CD4-positive, alpha-beta T cell (primary cell): ENCODE measurements at regions not wholly inside any gene's neighbourhood (a gene's known extent, or its start where the extent isn't known, plus 50 kb on each side); places are given as distances from the start of the nearest gene placed in this dataset.
"Not testable (repeated sequence)": the region's sequence is repeated elsewhere in the genome, so short reads cannot be mapped to it uniquely, and the experiment has no call there.

ENCODE experiments used
- ATAC-seq: fragments of 200-7000 bp; cut with Tn5 transposase; one replicate; pipeline ENCODE4 v1.10.0; 2022; ENCODE audit warnings: mild to moderate bottlenecking; ENCODE audit not compliant: poor library complexity
- CTCF ChIA-PET: fragments of 350-600 bp; sonication (Branson Sonifier 250); formaldehyde crosslinking; loops from one replicate; lab custom pipeline; 2021; ENCODE audit warnings: antibody characterized with exemption, inconsistent platforms; lab: Charles Lee
- POLR2A ChIA-PET: fragments of 350-600 bp; sonication (Branson Sonifier 250); formaldehyde crosslinking; loops from one replicate; lab custom pipeline; 2021; ENCODE audit warnings: antibody characterized with exemption, inconsistent platforms; lab: Charles Lee
- DNase-seq, 14 experiments: peaks; one replicate each; pipeline ENCODE4 v3.0.0-alpha.2; 2013 to 2020; ENCODE audit warnings: mixed read lengths in 2 of 14
- H3K27ac ChIP-seq, 2 donors: one replicate each; pipeline versions ENCODE4 v1.5.1 to v1.7.0; 2013; ENCODE audit warnings: low read length in 2 of 2, low read depth in 1 of 2, mild to moderate bottlenecking in 1 of 2
- H3K27me3 ChIP-seq, 2 experiments: 1 replicate in 1 of 2; 2 replicates in 1 of 2; pipeline versions ENCODE4 v1.6.1 to v1.7.0; 2013; ENCODE audit warnings: low read length in 2 of 2, control low read depth in 1 of 2, mild to moderate bottlenecking in 1 of 2, moderate library complexity in 1 of 2; ENCODE audit not compliant: insufficient read depth in 2 of 2, control insufficient read depth in 1 of 2
- H3K36me3 ChIP-seq: one replicate; pipeline ENCODE4 v1.6.1; 2013; ENCODE audit warnings: low read length, control low read depth; ENCODE audit not compliant: insufficient read depth
- H3K4me1 ChIP-seq: one replicate; pipeline ENCODE4 v1.6.1; 2013; ENCODE audit warnings: low read length, control low read depth; ENCODE audit not compliant: insufficient read depth
- H3K4me3 ChIP-seq: one replicate; pipeline ENCODE4 v1.5.1; 2013; ENCODE audit warnings: mild to moderate bottlenecking, low read length, moderate library complexity
- H3K9me3 ChIP-seq, 2 experiments: 1 replicate in 1 of 2; 2 replicates in 1 of 2; pipeline versions ENCODE4 v1.6.1 to v1.7.0; 2013; ENCODE audit warnings: low read length in 2 of 2, mild to moderate bottlenecking in 2 of 2, control low read depth in 1 of 2, moderate library complexity in 1 of 2; ENCODE audit not compliant: control insufficient read depth in 1 of 2, insufficient read depth in 1 of 2
- H3K27ac Mint-ChIP-seq: one replicate; pipeline ENCODE4 v1.8.0; 2020; ENCODE audit warnings: mixed read lengths
- H3K27me3 Mint-ChIP-seq: one replicate; pipeline ENCODE4 v1.8.0; 2021; ENCODE audit warnings: mixed read lengths
- H3K36me3 Mint-ChIP-seq: one replicate; pipeline ENCODE4 v1.8.0; 2021; ENCODE audit warnings: low read depth, mixed read lengths
- H3K4me1 Mint-ChIP-seq: one replicate; pipeline ENCODE4 v1.8.0; 2021; ENCODE audit warnings: low read depth, mixed read lengths
- H3K4me3 Mint-ChIP-seq: one replicate; pipeline ENCODE4 v1.8.0; 2020; ENCODE audit warnings: mild to moderate bottlenecking, mixed read lengths
- H3K9me3 Mint-ChIP-seq: one replicate; pipeline ENCODE4 v1.8.0; 2020; ENCODE audit warnings: mixed read lengths
- intact Hi-C, 2 experiments: fragments of 100-400 bp; cut with DNase I in 1 of 2; cut with micrococcal nuclease in 1 of 2; formaldehyde crosslinking; loops; one replicate each; pipeline versions ENCODE4 v1.15.1 to v1.9.0; 2023 to 2025; cut with DNase I, micrococcal nuclease
- TF ChIP-seq, protein P1 (sequence below): fragments of 200-600 bp; IDR thresholded peaks from one replicate; pipeline ENCODE4 v1.8.0; 2022; ENCODE audit warnings: antibody characterized with exemption, mild to moderate bottlenecking

- Histone ChIP-seq H3K36me3 (no peaks in the 10 kb centered on the region), H3K4me3 (no peak overlapping the region), H3K27me3 (peaks cover 24 to 41% of the 10 kb centered on the region in 2 experiments), H3K4me1 (no peaks in the 10 kb centered on the region), H3K27ac (no peak overlapping the region), H3K9me3 (no peaks in the 10 kb centered on the region)
- POLR2A ChIA-PET = no interaction called here
- H3K27ac Mint-ChIP-seq = no peak overlapping the region
- H3K4me1 Mint-ChIP-seq = no peaks in the 10 kb centered on the region
- no peaks in the 10 kb centered on the region for H3K36me3 Mint-ChIP-seq
- TF ChIP-seq, protein P1, sequence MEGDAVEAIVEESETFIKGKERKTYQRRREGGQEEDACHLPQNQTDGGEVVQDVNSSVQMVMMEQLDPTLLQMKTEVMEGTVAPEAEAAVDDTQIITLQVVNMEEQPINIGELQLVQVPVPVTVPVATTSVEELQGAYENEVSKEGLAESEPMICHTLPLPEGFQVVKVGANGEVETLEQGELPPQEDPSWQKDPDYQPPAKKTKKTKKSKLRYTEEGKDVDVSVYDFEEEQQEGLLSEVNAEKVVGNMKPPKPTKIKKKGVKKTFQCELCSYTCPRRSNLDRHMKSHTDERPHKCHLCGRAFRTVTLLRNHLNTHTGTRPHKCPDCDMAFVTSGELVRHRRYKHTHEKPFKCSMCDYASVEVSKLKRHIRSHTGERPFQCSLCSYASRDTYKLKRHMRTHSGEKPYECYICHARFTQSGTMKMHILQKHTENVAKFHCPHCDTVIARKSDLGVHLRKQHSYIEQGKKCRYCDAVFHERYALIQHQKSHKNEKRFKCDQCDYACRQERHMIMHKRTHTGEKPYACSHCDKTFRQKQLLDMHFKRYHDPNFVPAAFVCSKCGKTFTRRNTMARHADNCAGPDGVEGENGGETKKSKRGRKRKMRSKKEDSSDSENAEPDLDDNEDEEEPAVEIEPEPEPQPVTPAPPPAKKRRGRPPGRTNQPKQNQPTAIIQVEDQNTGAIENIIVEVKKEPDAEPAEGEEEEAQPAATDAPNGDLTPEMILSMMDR = no peak
- intact Hi-C loops = no loop called here
- peaks cover 66% of the 10 kb centered on the region for H3K27me3 Mint-ChIP-seq
- CTCF ChIA-PET = no interaction called here
- no peak for ATAC-seq
- H3K4me3 Mint-ChIP-seq = no peak overlapping the region
- no peak for DNase-seq
- no peaks in the 10 kb centered on the region for H3K9me3 Mint-ChIP-seq
These were observed 63.2 kb downstream of the FOXD2 start for GRCh38 chr1:47501069-47501468.

DNA sequence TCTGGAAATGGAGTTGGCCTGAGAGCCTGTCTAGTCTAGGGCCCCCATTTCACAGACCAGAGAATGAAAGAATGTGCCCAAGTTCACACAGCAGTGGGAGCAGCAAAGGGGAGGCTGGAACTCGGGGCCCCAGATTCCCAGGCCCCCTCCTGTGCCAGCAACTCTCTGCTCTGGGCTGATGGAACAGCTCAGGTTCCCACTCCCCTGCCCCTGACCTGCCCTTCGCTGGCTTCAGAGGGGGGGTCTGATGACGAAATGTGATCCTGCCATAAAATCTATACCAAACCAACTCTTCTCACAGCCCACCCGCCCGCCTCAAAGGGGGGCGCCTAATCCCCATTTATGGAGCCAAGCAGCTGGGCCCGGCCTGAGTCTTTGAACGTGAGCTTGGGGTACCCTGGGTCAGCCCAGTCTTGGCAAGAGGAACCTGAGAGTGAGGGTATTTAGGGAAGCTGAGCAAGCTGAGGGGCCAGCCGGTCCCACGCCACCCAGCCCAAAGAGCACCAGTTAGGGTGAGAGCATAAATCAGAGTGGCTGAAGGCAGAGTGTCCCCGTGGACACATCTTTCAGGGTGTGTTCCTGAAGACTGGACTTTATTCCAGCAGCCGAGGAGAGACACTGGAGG lies 65.0 kb downstream of the FOXD2 start:
- H3K36me3 Mint-ChIP-seq = no peaks in the 10 kb centered on the region
- Histone ChIP-seq H3K4me1 (peaks cover 2% of the 10 kb centered on the region), H3K9me3 (peaks cover 0 to 3% of the 10 kb centered on the region in 2 experiments), H3K4me3 (no peak overlapping the region), H3K27me3 (peaks cover 42 to 59% of the 10 kb centered on the region in 2 experiments), H3K27ac (no peak overlapping the region), H3K36me3 (no peaks in the 10 kb centered on the region)
- CTCF ChIA-PET = no interaction called here
- POLR2A ChIA-PET = no interaction called here
- H3K9me3 Mint-ChIP-seq = no peaks in the 10 kb centered on the region
- intact Hi-C loops = no loop called here
- H3K27me3 Mint-ChIP-seq = peaks cover 79% of the 10 kb centered on the region
- no peak overlapping the region for H3K27ac Mint-ChIP-seq
- DNase-seq (no peak), ATAC-seq (no peak)
- no peak overlapping the region for H3K4me3 Mint-ChIP-seq
- no peaks in the 10 kb centered on the region for H3K4me1 Mint-ChIP-seq
- TF ChIP-seq, protein P1 = no peak

- ATAC-seq, H3K4me3 ChIP-seq, H3K36me3 ChIP-seq, H3K9me3 Mint-ChIP-seq, H3K27ac ChIP-seq, POLR2A ChIA-PET, H3K4me3 Mint-ChIP-seq, CTCF ChIA-PET, H3K4me1 Mint-ChIP-seq, H3K36me3 Mint-ChIP-seq, H3K9me3 ChIP-seq, intact Hi-C loops, DNase-seq, H3K27ac Mint-ChIP-seq: not testable (repeated sequence)
- Histone ChIP-seq H3K4me1 (peaks cover 11% of the 10 kb centered on the region), H3K27me3 (peaks cover 54 to 77% of the 10 kb centered on the region in 2 experiments)
- peaks cover 83% of the 10 kb centered on the region for H3K27me3 Mint-ChIP-seq
These were observed 67.0 kb downstream of the FOXD2 start for GRCh38 chr1:47504840-47505239.

DNA sequence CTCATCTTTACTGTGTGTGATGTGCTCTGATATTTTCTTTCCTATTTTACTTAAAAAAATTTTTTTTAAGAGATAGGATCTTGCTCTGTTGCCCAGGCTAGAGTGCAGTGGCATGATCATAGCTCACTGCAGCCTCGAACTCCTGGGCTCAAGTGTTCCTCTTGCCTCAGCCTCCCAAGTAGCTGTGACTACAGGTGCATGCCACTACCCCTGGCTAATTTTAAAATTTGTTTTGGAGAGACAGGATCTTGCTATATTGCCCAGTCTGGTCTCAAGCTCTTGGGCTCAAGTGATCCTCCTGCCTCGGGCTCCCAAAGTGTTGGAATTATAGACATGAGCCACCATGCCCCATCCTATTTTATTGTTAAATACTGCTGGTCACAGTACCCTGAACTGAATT lies 67.4 kb downstream of the FOXD2 start:
- Mint-ChIP-seq H3K4me3 (no peak overlapping the region), H3K36me3 (no peaks in the 10 kb centered on the region), H3K27ac (no peak overlapping the region), H3K27me3 (peaks cover 85% of the 10 kb centered on the region), H3K9me3 (no peaks in the 10 kb centered on the region), H3K4me1 (no peaks in the 10 kb centered on the region)
- Histone ChIP-seq H3K4me1 (peaks cover 11% of the 10 kb centered on the region), H3K36me3 (no peaks in the 10 kb centered on the region), H3K27me3 (peaks cover 54 to 78% of the 10 kb centered on the region in 2 experiments), H3K27ac (no peak overlapping the region), H3K9me3 (peaks cover 0 to 7% of the 10 kb centered on the region in 2 experiments), H3K4me3 (no peak overlapping the region)
- intact Hi-C loops = no loop called here
- DNase-seq = no peak
- ATAC-seq = no peak
- POLR2A ChIA-PET = no interaction called here
- CTCF ChIA-PET = no interaction called here
- TF ChIP-seq, protein P1 = no peak
